IMR-90 (cell line): ENCODE measurements at regions not wholly inside any gene's neighbourhood (a gene's known extent, or its start where the extent isn't known, plus 50 kb on each side); places are given as distances from the start of the nearest gene placed in this dataset.

Experiments
- BHLHE40 ChIP-seq: fragments of 150-350 bp; IDR thresholded peaks from 2 replicates; pipeline ENCODE4 v1.6.1; 2016; ENCODE audit warnings: mild to moderate bottlenecking, low read depth, low read length
- CEBPB ChIP-seq: IDR thresholded peaks from 2 replicates; pipeline ENCODE4 v1.6.1; 2012; ENCODE audit warnings: low read depth, low read length, improper control_type of control experiment
- CTCF ChIP-seq: conservative IDR thresholded peaks from 2 replicates; pipeline ENCODE4 v1.5.1; 2012; ENCODE audit warnings: mild to moderate bottlenecking, low read depth, low read length, improper control_type of control experiment
- FOS ChIP-seq: fragments of 150-350 bp; IDR thresholded peaks from 2 replicates; pipeline ENCODE4 v1.6.1; 2016; ENCODE audit warnings: low read depth, low read length
- MAFK ChIP-seq: IDR thresholded peaks from 2 replicates; pipeline ENCODE4 v1.6.1; 2012; ENCODE audit warnings: low read depth, low read length, improper control_type of control experiment
- MXI1 ChIP-seq: IDR thresholded peaks from 2 replicates; pipeline ENCODE4 v1.6.1; 2012; ENCODE audit warnings: low read depth, mild to moderate bottlenecking, low read length, moderate library complexity, borderline replicate concordance
- NFE2L2 ChIP-seq: fragments of 150-350 bp; IDR thresholded peaks from 2 replicates; pipeline ENCODE4 v1.6.1; 2016; ENCODE audit warnings: low read depth, mild to moderate bottlenecking, low read length
- POLR2A ChIP-seq: IDR thresholded peaks from 2 replicates; pipeline ENCODE4 v1.6.1; 2012; ENCODE audit warnings: mild to moderate bottlenecking, low read depth, low read length
- RAD21 ChIP-seq: IDR thresholded peaks from 2 replicates; pipeline ENCODE4 v1.6.1; 2012; ENCODE audit warnings: low read length, improper control_type of control experiment
- RCOR1 ChIP-seq: IDR thresholded peaks from 2 replicates; pipeline ENCODE4 v1.6.1; 2012; ENCODE audit warnings: mild to moderate bottlenecking, low read length, improper control_type of control experiment; ENCODE audit not compliant: insufficient replicate concordance
- RFX5 ChIP-seq: IDR thresholded peaks from 2 replicates; pipeline ENCODE4 v1.8.0; 2012; ENCODE audit warnings: low read depth, mild to moderate bottlenecking, low read length, moderate library complexity
- SMC3 ChIP-seq: fragments of 150-350 bp; IDR thresholded peaks from 2 replicates; pipeline ENCODE4 v1.6.1; 2016; ENCODE audit warnings: low read depth, mild to moderate bottlenecking, antibody characterized with exemption, low read length, moderate library complexity
- USF2 ChIP-seq: fragments of 150-350 bp; IDR thresholded peaks from 2 replicates; pipeline ENCODE4 v1.6.1; 2017; ENCODE audit warnings: mild to moderate bottlenecking, antibody characterized with exemption, low read length, low read depth

- TF ChIP-seq POLR2A (no peak), RAD21 (no peak), CTCF (no peak), USF2 (no peak), MXI1 (no peak), CEBPB (no peak), NFE2L2 (no peak), RFX5 (no peak), MAFK (no peak), BHLHE40 (no peak), SMC3 (no peak), RCOR1 (no peak), FOS (no peak)
These were observed 246.3 kb downstream of the OGFRL1 start for GRCh38 chr6:71534921-71535320.
